NB4 (cell line): ENCODE measurements at regions not wholly inside any gene's neighbourhood (a gene's known extent, or its start where the extent isn't known, plus 50 kb on each side); places are given as distances from the start of the nearest gene placed in this dataset.

Source experiments
- MYC ChIP-seq: IDR thresholded peaks from 2 replicates; pipeline ENCODE4 v1.6.1; 2011; ENCODE audit warnings: low read depth, low read length
- POLR2A ChIP-seq: IDR thresholded peaks from 2 replicates; pipeline ENCODE4 v1.6.1; 2011; ENCODE audit warnings: mild to moderate bottlenecking; ENCODE audit not compliant: insufficient read length; ENCODE audit errors: extremely low read depth
- TF ChIP-seq, protein P1 (sequence below): IDR thresholded peaks from one replicate; pipeline ENCODE4 v1.5.1; 2012; ENCODE audit warnings: low read depth, low read length

DNA sequence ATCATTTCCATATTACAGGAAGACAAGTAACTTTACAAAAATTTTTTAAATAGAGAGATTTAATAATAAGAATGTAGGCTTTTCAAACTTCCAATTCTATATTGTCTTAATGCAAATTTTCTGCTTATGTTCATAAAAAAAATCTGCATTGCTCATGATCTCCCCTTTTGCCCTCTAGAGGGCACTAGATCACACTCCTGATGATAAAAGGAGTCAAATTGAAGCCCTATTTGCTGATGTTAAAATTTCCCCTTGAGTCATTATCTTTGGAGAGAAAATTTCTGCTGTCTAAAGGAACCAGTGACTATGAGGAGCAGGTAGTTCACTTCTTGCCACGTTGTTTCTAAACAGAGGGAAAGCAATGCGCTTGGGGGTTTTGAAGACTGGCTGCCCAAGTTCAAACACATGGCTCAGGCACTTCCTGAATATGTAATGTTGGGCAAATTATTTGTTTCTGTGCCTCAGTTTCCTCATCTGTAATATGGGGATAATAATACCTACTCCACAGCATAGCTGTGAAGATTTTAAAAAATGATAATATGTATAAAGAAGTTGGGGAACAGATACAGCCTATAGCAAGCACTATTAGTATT lies 874.2 kb downstream of the TFAP2A start:
- TF ChIP-seq POLR2A (no peak), MYC (no peak)
- TF ChIP-seq, protein P1, sequence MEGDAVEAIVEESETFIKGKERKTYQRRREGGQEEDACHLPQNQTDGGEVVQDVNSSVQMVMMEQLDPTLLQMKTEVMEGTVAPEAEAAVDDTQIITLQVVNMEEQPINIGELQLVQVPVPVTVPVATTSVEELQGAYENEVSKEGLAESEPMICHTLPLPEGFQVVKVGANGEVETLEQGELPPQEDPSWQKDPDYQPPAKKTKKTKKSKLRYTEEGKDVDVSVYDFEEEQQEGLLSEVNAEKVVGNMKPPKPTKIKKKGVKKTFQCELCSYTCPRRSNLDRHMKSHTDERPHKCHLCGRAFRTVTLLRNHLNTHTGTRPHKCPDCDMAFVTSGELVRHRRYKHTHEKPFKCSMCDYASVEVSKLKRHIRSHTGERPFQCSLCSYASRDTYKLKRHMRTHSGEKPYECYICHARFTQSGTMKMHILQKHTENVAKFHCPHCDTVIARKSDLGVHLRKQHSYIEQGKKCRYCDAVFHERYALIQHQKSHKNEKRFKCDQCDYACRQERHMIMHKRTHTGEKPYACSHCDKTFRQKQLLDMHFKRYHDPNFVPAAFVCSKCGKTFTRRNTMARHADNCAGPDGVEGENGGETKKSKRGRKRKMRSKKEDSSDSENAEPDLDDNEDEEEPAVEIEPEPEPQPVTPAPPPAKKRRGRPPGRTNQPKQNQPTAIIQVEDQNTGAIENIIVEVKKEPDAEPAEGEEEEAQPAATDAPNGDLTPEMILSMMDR, result peak; percentile 75
